HEK293T (cell line): ENCODE measurements at regions not wholly inside any gene's neighbourhood (a gene's known extent, or its start where the extent isn't known, plus 50 kb on each side); places are given as distances from the start of the nearest gene placed in this dataset.

Source experiments
- CTCF ChIA-PET: fragments of 350-600 bp; formaldehyde crosslinking; extraction: SDS; loops from one replicate; lab custom pipeline; 2021; ENCODE audit warnings: antibody characterized with exemption, inconsistent platforms; lab: Yijun Ruan, JAX
- POLR2A ChIA-PET: fragments of 350-600 bp; formaldehyde crosslinking; extraction: SDS; loops from one replicate; lab custom pipeline; 2020; ENCODE audit warnings: antibody characterized with exemption, inconsistent platforms; lab: Yijun Ruan, JAX
- DNase-seq: peaks from one replicate; pipeline ENCODE4 v3.0.0; 2012; ENCODE audit warnings: mixed read lengths; ENCODE audit errors: extremely low spot score
- ARNT ChIP-seq: fragments of 450-650 bp; IDR thresholded peaks from 2 replicates; pipeline ENCODE4 v1.6.1; 2017; ENCODE audit warnings: mild to moderate bottlenecking
- BHLHE40 ChIP-seq: fragments of 450-650 bp; IDR thresholded peaks from 2 replicates; pipeline ENCODE4 v1.6.1; 2016; ENCODE audit warnings: mild to moderate bottlenecking, moderate library complexity, borderline replicate concordance
- CTBP1 ChIP-seq: fragments of 450-650 bp; IDR thresholded peaks from 2 replicates; pipeline ENCODE4 v1.6.1; 2016; ENCODE audit warnings: borderline replicate concordance
- ELF4 ChIP-seq: fragments of 450-650 bp; IDR thresholded peaks from 2 replicates; pipeline ENCODE4 v1.6.1; 2017; ENCODE audit warnings: antibody characterized with exemption
- FOXA1 ChIP-seq: fragments of 450-650 bp; IDR thresholded peaks from 2 replicates; pipeline ENCODE4 v1.6.1; 2016; ENCODE audit warnings: mild to moderate bottlenecking
- FOXK2 ChIP-seq: fragments of 450-650 bp; IDR thresholded peaks from 2 replicates; pipeline ENCODE4 v1.6.1; 2016; ENCODE audit warnings: mild to moderate bottlenecking
- FOXM1 ChIP-seq: fragments of 450-650 bp; IDR thresholded peaks from 2 replicates; pipeline ENCODE4 v1.6.1; 2017; ENCODE audit warnings: mild to moderate bottlenecking, borderline replicate concordance
- HDGF ChIP-seq: fragments of 450-650 bp; IDR thresholded peaks from 2 replicates; pipeline ENCODE4 v1.6.1; 2017; ENCODE audit warnings: antibody characterized with exemption, borderline replicate concordance
- L3MBTL2 ChIP-seq: fragments of 450-650 bp; conservative IDR thresholded peaks from 2 replicates; pipeline ENCODE4 v1.6.1; 2016; ENCODE audit warnings: mild to moderate bottlenecking
- LEF1 ChIP-seq: fragments of 450-650 bp; IDR thresholded peaks from 2 replicates; pipeline ENCODE4 v1.6.1; 2017; ENCODE audit warnings: mild to moderate bottlenecking, borderline replicate concordance
- NFRKB ChIP-seq: fragments of 450-650 bp; IDR thresholded peaks from 2 replicates; pipeline ENCODE4 v1.6.1; 2016; ENCODE audit warnings: mild to moderate bottlenecking, moderate library complexity
- PKNOX1 ChIP-seq: fragments of 450-650 bp; IDR thresholded peaks from 2 replicates; pipeline ENCODE4 v1.6.1; 2016
- SP1 ChIP-seq: fragments of 450-650 bp; IDR thresholded peaks from 2 replicates; pipeline ENCODE4 v1.6.1; 2017
- SUZ12 ChIP-seq: fragments of 450-650 bp; IDR thresholded peaks from 2 replicates; pipeline ENCODE4 v1.6.1; 2016; ENCODE audit warnings: mild to moderate bottlenecking
- TARDBP ChIP-seq: fragments of 450-650 bp; IDR thresholded peaks from 2 replicates; pipeline ENCODE4 v1.6.1; 2016
- ZNF384 ChIP-seq: fragments of 450-650 bp; IDR thresholded peaks from 2 replicates; pipeline ENCODE4 v1.6.1; 2016

DNA sequence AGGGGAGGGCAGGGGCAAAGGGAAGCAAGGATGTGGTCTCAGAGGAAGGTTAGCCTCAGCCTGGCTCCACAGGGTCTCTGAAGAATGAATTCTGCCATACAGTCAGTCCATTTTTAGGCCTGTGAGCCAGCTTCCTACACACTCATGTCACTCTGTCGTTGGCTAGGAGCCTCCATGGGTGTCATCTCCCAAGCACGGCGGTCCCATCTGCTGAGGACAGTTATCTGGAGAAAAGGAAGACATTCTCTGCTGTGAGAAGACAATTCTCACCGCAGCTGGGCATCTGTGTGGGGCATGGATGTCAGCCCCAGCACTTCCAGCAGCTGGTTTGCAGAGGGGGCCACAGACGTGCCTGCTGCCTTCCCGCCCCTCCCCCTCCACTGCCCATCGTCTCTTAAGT, 167.6 kb downstream of the LINC00237 start:
- TF ChIP-seq ELF4 (no peak), FOXK2 (no peak)
- no peak for DNase-seq
- POLR2A ChIA-PET, result no interaction called here
- CTCF ChIA-PET, result no interaction called here

- ChIA-PET POLR2A (no interaction called here), CTCF (no interaction called here)
- TF ChIP-seq HDGF (no peak), ARNT (no peak), L3MBTL2 (no peak), CTBP1 (no peak), FOXA1 (no peak), ELF4 (no peak), FOXM1 (no peak), ZNF384 (no peak), SP1 (no peak), FOXK2 (no peak), BHLHE40 (no peak), SUZ12 (no peak), PKNOX1 (no peak), NFRKB (no peak), LEF1 (no peak), TARDBP (no peak)
- no peak for DNase-seq
These were observed 168.0 kb downstream of the LINC00237 start for GRCh38 chr20:20938131-20938530.

DNA sequence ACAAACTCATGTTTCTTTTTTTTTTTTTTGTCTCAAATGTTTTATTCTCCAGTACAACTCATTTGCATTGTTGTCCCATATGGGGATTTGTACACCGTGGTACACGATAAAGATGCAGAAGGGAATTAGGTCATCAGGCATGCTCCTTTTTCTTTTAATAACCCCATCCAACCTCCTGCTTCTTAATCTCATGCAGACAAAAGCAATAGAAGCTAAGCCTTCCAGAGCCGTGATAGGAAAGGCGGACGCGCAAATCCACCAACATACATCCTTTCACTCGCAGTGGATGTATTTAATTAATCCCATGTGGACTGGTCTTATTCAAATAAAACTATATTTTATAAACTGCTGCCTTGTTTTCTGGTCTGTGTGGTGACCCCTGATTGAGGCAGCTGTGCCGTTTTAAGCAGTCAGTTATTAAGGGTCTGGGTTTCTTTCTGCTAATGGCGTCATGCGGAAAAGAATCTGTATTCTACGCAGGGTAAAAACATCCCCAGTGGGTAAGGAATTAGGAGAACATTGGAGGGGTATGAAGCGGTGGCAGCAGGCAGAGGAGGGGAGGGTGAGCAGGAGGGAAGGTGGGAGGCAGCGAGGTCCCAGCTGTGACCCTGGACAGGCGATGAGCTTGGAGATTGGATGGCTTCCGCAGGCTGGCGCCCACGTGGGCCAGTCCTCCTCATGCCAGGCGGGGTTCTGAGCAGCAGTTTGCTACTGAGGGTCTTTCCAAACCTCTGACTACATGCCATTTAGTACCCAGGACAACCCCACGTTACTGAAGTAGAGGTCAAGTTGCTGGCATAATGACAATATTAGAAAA, 172.8 kb downstream of the LINC00237 start:
- ChIA-PET CTCF (no interaction called here), POLR2A (no interaction called here)
- TF ChIP-seq PKNOX1, result no peak
- TF ChIP-seq FOXM1, result no peak
- no peak for TF ChIP-seq ELF4
- TF ChIP-seq TARDBP, result no peak
- no peak for TF ChIP-seq HDGF
- TF ChIP-seq SP1, result no peak
- TF ChIP-seq NFRKB, result no peak
- no peak for TF ChIP-seq FOXK2
- TF ChIP-seq LEF1, result no peak
- TF ChIP-seq FOXA1, result no peak
- TF ChIP-seq L3MBTL2, result no peak
- TF ChIP-seq CTBP1, result no peak
- no peak for TF ChIP-seq ARNT
- no peak for TF ChIP-seq SUZ12
- DNase-seq, result no peak

DNA sequence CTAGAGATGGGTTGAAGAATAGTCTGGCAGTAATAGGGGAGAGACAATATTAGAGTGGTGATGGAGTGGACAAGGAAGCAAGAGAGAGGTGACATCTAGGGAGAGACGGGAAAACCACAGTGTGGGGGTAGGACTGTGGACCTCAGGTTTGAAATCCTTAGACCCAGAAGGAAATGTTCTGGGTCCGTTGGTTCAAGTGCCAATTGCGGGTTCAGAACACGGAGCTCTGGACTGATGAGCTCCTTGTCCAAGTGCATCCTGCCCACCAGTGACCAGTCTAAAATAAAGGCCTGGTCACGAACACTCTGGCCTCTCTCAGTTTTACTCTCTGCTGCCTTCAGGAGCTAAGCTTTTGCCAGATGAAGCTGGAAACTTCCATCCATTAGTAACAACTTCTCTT, 174.0 kb downstream of the LINC00237 start:
- POLR2A ChIA-PET, result no interaction called here

GRCh38 chr20:20931632-20932031, 174.5 kb downstream of the LINC00237 start:
- ChIA-PET CTCF (no interaction called here), POLR2A (no interaction called here)
- TF ChIP-seq FOXM1 (no peak), SP1 (no peak), CTBP1 (no peak), ZNF384 (no peak), ARNT (no peak), SUZ12 (no peak), FOXK2 (no peak), TARDBP (no peak), HDGF (no peak), ELF4 (no peak), BHLHE40 (no peak), NFRKB (no peak), LEF1 (no peak), L3MBTL2 (no peak), FOXA1 (no peak), PKNOX1 (no peak)
- DNase-seq, result no peak

More for the DNA sequence above, 174.0 kb downstream of the LINC00237 start:
- DNase-seq, result no peak
- no peak for TF ChIP-seq SP1
- no peak for TF ChIP-seq L3MBTL2
- no peak for TF ChIP-seq PKNOX1
- TF ChIP-seq HDGF, result no peak
- no peak for TF ChIP-seq BHLHE40
- no peak for TF ChIP-seq TARDBP
- no peak for TF ChIP-seq ZNF384
- TF ChIP-seq FOXK2, result no peak
- TF ChIP-seq NFRKB, result no peak
- TF ChIP-seq ELF4, result no peak
- CTCF ChIA-PET, result no interaction called here

- no peak for TF ChIP-seq ELF4
- TF ChIP-seq CTBP1, result no peak
- no peak for TF ChIP-seq SUZ12
- TF ChIP-seq NFRKB, result no peak
- TF ChIP-seq BHLHE40, result no peak
- TF ChIP-seq L3MBTL2, result no peak
- no peak for TF ChIP-seq LEF1
- no peak for TF ChIP-seq FOXM1
- TF ChIP-seq SP1, result no peak
- no peak for TF ChIP-seq HDGF
- TF ChIP-seq ZNF384, result no peak
- TF ChIP-seq TARDBP, result no peak
- no peak for TF ChIP-seq FOXK2
- no peak for TF ChIP-seq FOXA1
- TF ChIP-seq PKNOX1, result no peak
- no peak for TF ChIP-seq ARNT
- ChIA-PET CTCF (no interaction called here), POLR2A (no interaction called here)
- no peak for DNase-seq
These were observed 175.1 kb downstream of the LINC00237 start for GRCh38 chr20:20931024-20931423.
